ENCODE measurements at regions not wholly inside any gene's neighbourhood (a gene's known extent, or its start where the extent isn't known, plus 50 kb on each side); places are given as distances from the start of the nearest gene placed in this dataset.

GRCh38 chr2:63776382-63776781 is 65.3 kb upstream of the UGP2 start:
- no peak for DNase-seq (ENCODE audit: low read depth)

- no peak for DNase-seq (ENCODE audit: low read depth)
Observed at GRCh38 chr2:63777816-63778215, 63.9 kb upstream of the UGP2 start.

GRCh38 chr2:63778391-63778790 is 63.3 kb upstream of the UGP2 start:
- no peak for DNase-seq (ENCODE audit: low read depth)

GRCh38 chr2:63780518-63781155 is 61.1 kb upstream of the UGP2 start:
- DNase-seq (ENCODE audit: low read depth) = peak; percentile 24

GRCh38 chr2:63784461-63784860 is 57.2 kb upstream of the UGP2 start:
- DNase-seq (ENCODE audit: low read depth) = no peak

GRCh38 chr2:63785096-63785495 is 56.6 kb upstream of the UGP2 start:
- no peak for DNase-seq (ENCODE audit: low read depth)

GRCh38 chr2:63786471-63786870 is 55.2 kb upstream of the UGP2 start:
- no peak for DNase-seq (ENCODE audit: low read depth)

- DNase-seq (ENCODE audit: low read depth) = no peak
Observed at GRCh38 chr2:63788071-63788470, 53.6 kb upstream of the UGP2 start.

GRCh38 chr2:63789338-63790020 is 52.2 kb upstream of the UGP2 start:
- DNase-seq (ENCODE audit: low read depth) = no peak

- DNase-seq (ENCODE audit: low read depth) = no peak
Observed at GRCh38 chr2:63790491-63790890, 51.2 kb upstream of the UGP2 start.

- peak; percentile 54 for DNase-seq (ENCODE audit: low read depth)
Observed at GRCh38 chr2:63790906-63791305, 50.8 kb upstream of the UGP2 start.

- no peak for DNase-seq (ENCODE audit: low read depth)
Observed at GRCh38 chr2:63791387-63791786, 50.3 kb upstream of the UGP2 start.
